Liver (tissue), 3 donors: ENCODE measurements at regions not wholly inside any gene's neighbourhood (a gene's known extent, or its start where the extent isn't known, plus 50 kb on each side); places are given as distances from the start of the nearest gene placed in this dataset.

Source experiments
- FOXA1 ChIP-seq: IDR thresholded peaks from 2 replicates; pipeline ENCODE4 v1.6.1; 2016; ENCODE audit warnings: antibody characterized with exemption
- GABPA ChIP-seq, 2 donors: IDR thresholded peaks in 1 of 2; conservative IDR thresholded peaks in 1 of 2; 2 replicates each; pipeline ENCODE4 v1.6.1; 2016; ENCODE audit warnings: antibody characterized with exemption in 2 of 2, mild to moderate bottlenecking in 1 of 2, moderate library complexity in 1 of 2
- HNF4A ChIP-seq, 2 donors: conservative IDR thresholded peaks; 2 replicates each; pipeline ENCODE4 v1.6.1; 2016; ENCODE audit warnings: antibody characterized with exemption in 2 of 2, mild to moderate bottlenecking in 2 of 2
- RAD21 ChIP-seq, 2 donors: IDR thresholded peaks; 2 replicates each; pipeline ENCODE4 v1.6.1; 2016; ENCODE audit warnings: antibody characterized with exemption in 2 of 2, mild to moderate bottlenecking in 2 of 2
- RXRA ChIP-seq, 2 donors: IDR thresholded peaks; 2 replicates each; pipeline ENCODE4 v1.6.1; 2017 to 2018; ENCODE audit warnings: antibody characterized with exemption in 2 of 2, mild to moderate bottlenecking in 1 of 2
- SP1 ChIP-seq: IDR thresholded peaks from 2 replicates; pipeline ENCODE4 v1.6.1; 2018; ENCODE audit warnings: antibody characterized with exemption, mild to moderate bottlenecking
- TAF1 ChIP-seq: conservative IDR thresholded peaks from 2 replicates; pipeline ENCODE4 v1.6.1; 2016; ENCODE audit warnings: antibody characterized with exemption, mild to moderate bottlenecking
- TF ChIP-seq, protein P1 (sequence below): fragments of 150-350 bp; IDR thresholded peaks from 2 replicates; pipeline ENCODE4 v1.5.1; 2017; ENCODE audit warnings: improper control_type of control experiment, low read depth, low read length; ENCODE audit not compliant: missing input control
- TF ChIP-seq, protein P2 (sequence below): IDR thresholded peaks from 2 replicates; pipeline ENCODE4 v1.6.1; 2016; ENCODE audit warnings: antibody characterized with exemption
- TF ChIP-seq, protein P3 (sequence below): IDR thresholded peaks from 2 replicates; pipeline ENCODE4 v1.6.1; 2016; ENCODE audit warnings: antibody characterized with exemption, mild to moderate bottlenecking
- donor health status: healthy.
- donor health status: healthy.

DNA sequence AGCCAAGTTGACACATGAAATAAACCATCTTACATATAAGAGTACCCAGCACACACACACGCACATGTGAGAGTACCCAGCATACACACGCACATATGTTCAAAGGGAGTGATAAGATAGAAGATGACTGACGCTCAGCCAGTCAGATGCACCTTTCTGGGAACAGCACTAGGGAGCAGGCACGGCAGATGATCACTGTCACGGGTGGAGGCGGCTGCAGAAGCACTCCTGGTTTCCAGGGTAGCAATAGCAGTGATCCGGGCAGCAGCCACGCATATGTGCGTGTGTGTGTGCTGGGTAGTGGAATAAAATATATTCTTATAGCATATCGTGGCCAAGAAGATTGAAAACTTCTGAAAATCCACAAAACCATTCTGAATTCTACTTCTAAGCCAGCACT, 85.8 kb upstream of the NAMPT start:
- TF ChIP-seq, protein P1, sequence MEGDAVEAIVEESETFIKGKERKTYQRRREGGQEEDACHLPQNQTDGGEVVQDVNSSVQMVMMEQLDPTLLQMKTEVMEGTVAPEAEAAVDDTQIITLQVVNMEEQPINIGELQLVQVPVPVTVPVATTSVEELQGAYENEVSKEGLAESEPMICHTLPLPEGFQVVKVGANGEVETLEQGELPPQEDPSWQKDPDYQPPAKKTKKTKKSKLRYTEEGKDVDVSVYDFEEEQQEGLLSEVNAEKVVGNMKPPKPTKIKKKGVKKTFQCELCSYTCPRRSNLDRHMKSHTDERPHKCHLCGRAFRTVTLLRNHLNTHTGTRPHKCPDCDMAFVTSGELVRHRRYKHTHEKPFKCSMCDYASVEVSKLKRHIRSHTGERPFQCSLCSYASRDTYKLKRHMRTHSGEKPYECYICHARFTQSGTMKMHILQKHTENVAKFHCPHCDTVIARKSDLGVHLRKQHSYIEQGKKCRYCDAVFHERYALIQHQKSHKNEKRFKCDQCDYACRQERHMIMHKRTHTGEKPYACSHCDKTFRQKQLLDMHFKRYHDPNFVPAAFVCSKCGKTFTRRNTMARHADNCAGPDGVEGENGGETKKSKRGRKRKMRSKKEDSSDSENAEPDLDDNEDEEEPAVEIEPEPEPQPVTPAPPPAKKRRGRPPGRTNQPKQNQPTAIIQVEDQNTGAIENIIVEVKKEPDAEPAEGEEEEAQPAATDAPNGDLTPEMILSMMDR, result no peak
- TF ChIP-seq, protein P2, sequence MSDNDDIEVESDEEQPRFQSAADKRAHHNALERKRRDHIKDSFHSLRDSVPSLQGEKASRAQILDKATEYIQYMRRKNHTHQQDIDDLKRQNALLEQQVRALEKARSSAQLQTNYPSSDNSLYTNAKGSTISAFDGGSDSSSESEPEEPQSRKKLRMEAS, result no peak
- no peak for TF ChIP-seq FOXA1
- no peak for TF ChIP-seq SP1
- TF ChIP-seq, protein P3, sequence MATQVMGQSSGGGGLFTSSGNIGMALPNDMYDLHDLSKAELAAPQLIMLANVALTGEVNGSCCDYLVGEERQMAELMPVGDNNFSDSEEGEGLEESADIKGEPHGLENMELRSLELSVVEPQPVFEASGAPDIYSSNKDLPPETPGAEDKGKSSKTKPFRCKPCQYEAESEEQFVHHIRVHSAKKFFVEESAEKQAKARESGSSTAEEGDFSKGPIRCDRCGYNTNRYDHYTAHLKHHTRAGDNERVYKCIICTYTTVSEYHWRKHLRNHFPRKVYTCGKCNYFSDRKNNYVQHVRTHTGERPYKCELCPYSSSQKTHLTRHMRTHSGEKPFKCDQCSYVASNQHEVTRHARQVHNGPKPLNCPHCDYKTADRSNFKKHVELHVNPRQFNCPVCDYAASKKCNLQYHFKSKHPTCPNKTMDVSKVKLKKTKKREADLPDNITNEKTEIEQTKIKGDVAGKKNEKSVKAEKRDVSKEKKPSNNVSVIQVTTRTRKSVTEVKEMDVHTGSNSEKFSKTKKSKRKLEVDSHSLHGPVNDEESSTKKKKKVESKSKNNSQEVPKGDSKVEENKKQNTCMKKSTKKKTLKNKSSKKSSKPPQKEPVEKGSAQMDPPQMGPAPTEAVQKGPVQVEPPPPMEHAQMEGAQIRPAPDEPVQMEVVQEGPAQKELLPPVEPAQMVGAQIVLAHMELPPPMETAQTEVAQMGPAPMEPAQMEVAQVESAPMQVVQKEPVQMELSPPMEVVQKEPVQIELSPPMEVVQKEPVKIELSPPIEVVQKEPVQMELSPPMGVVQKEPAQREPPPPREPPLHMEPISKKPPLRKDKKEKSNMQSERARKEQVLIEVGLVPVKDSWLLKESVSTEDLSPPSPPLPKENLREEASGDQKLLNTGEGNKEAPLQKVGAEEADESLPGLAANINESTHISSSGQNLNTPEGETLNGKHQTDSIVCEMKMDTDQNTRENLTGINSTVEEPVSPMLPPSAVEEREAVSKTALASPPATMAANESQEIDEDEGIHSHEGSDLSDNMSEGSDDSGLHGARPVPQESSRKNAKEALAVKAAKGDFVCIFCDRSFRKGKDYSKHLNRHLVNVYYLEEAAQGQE, result no peak
- TF ChIP-seq TAF1, result no peak
- no peak for TF ChIP-seq GABPA (IDR thresholded peaks at IDR 0.05 in 1 of 2, conservative IDR thresholded peaks at IDR 0.05 in 1 of 2)
- no peak for TF ChIP-seq RXRA (IDR thresholded peaks at IDR 0.05)
- TF ChIP-seq RAD21 (IDR thresholded peaks at IDR 0.05), result no peak
- no peak for TF ChIP-seq HNF4A (conservative IDR thresholded peaks at IDR 0.05)
